ENCODE measurements at regions not wholly inside any gene's neighbourhood (a gene's known extent, or its start where the extent isn't known, plus 50 kb on each side); places are given as distances from the start of the nearest gene placed in this dataset.

GRCh38 chr5:159630545-159630944, 285.7 kb upstream of the ADRA1B start:
- Histone ChIP-seq H3K36me3 (ENCODE audit: control insufficient read depth in 2 of 2, insufficient read depth in 2 of 2, low read length in 1 of 2) (no peaks in the 10 kb centered on the region), H3K9me3 (replicated peaks; ENCODE audit: control insufficient read depth, insufficient read depth, low read length) (no peaks in the 10 kb centered on the region; the same call in 2 of the 3 replicates), H2AFZ (ENCODE audit: control insufficient read depth, low read depth, low read length) (no peak overlapping the region), H3K27me3 (replicated peaks in 1 of 2; ENCODE audit: control insufficient read depth in 2 of 2, insufficient read depth in 2 of 2, low read length in 1 of 2) (0 out of 4 replicates have a peak, but pooled peaks cover 0 to 2% of the 10 kb centered on the region in 2 experiments), H3K4me2 (ENCODE audit: control insufficient read depth, insufficient read depth) (no peak overlapping the region), H3K4me1 (ENCODE audit: control insufficient read depth, insufficient read depth, low read length) (no peaks in the 10 kb centered on the region), H3K79me2 (ENCODE audit: control insufficient read depth, insufficient read depth, low read length) (no peaks in the 10 kb centered on the region), H3K9ac (ENCODE audit: control insufficient read depth, insufficient read depth, low read length) (no peak overlapping the region), H3K4me3 (no peak overlapping the region), H3K27ac (ENCODE audit: control insufficient read depth, insufficient read depth) (no peak overlapping the region), H4K20me1 (ENCODE audit: control insufficient read depth, insufficient read depth) (no peaks in the 10 kb centered on the region)
- RAD21 ChIA-PET (ENCODE audit: unreplicated experiment) = interaction anchor here (0.7 to 0.8 kb wide), 2 partner anchors 11 to 1228 kb away, joined by 3 read pairs; no protein-coding TSS in a partner anchor
- intact Hi-C loops (cut with micrococcal nuclease; ENCODE audit: unreplicated experiment) (no loop called here), in situ Hi-C loops (cut with MboI) (no loop called here)
- ATAC-seq (no peak), DNase-seq (ENCODE audit: low read depth, low spot score) (no peak), FAIRE-seq (no peak)
- CTCF ChIA-PET = no interaction called here
- POLR2A ChIA-PET = no interaction called here
- SMC1A ChIA-PET (ENCODE audit: uncharacterized antibody, unreplicated experiment) = interaction anchor here (0.6 kb wide), 1 partner anchor 328 kb away, joined by 3 read pairs; no protein-coding TSS in a partner anchor
- BruUV-seq (replicated peaks) = no TSS peak
- TF ChIP-seq HDAC2 (IDR thresholded peaks at IDR 0.05) (no peak), ZNF384 (IDR thresholded peaks at IDR 0.05; ENCODE audit: borderline replicate concordance, low read depth, low read length) (no peak), HSF1 (IDR thresholded peaks at IDR 0.05; ENCODE audit: low read depth, low read length) (no peak), MEF2B (IDR thresholded peaks at IDR 0.05; ENCODE audit: partially characterized antibody, poor library complexity, severe bottlenecking) (no peak), JUND (IDR thresholded peaks at IDR 0.05; ENCODE audit: low read depth, low read length) (no peak), CHD4 (IDR thresholded peaks at IDR 0.05) (no peak), PRDM15 (CRISPR knock-in tag; IDR thresholded peaks at IDR 0.05) (no peak), TCF3 (IDR thresholded peaks at IDR 0.05; ENCODE audit: borderline replicate concordance, insufficient read depth, low read depth, low read length) (no peak), LARP7 (IDR thresholded peaks at IDR 0.05) (no peak), FOXK2 (IDR thresholded peaks at IDR 0.05) (no peak), MEF2A (IDR thresholded peaks at IDR 0.05; ENCODE audit: insufficient read depth, low read depth, low read length) (no peak), BHLHE40 (IDR thresholded peaks at IDR 0.05; ENCODE audit: borderline replicate concordance in 1 of 2, low read depth in 2 of 2, low read length in 1 of 2) (no peak)
- TF ChIP-seq, protein P1, sequence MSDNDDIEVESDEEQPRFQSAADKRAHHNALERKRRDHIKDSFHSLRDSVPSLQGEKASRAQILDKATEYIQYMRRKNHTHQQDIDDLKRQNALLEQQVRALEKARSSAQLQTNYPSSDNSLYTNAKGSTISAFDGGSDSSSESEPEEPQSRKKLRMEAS (IDR thresholded peaks at IDR 0.05; ENCODE audit: low read depth, low read length) = no peak
- TF ChIP-seq, protein P2, sequence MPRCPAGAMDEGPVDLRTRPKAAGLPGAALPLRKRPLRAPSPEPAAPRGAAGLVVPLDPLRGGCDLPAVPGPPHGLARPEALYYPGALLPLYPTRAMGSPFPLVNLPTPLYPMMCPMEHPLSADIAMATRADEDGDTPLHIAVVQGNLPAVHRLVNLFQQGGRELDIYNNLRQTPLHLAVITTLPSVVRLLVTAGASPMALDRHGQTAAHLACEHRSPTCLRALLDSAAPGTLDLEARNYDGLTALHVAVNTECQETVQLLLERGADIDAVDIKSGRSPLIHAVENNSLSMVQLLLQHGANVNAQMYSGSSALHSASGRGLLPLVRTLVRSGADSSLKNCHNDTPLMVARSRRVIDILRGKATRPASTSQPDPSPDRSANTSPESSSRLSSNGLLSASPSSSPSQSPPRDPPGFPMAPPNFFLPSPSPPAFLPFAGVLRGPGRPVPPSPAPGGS (IDR thresholded peaks at IDR 0.05; ENCODE audit: borderline replicate concordance, insufficient read depth, low read depth, low read length, poor library complexity, severe bottlenecking) = no peak
- 0% methylated on average over 2 of the region's 2 CpGs for WGBS (ENCODE audit: insufficient coverage, insufficient replicate concordance, low lambda C conversion rate, missing lambda C conversion rate)

Data from GM12878 (cell line).